PC-9 (cell line): ENCODE measurements at regions not wholly inside any gene's neighbourhood (a gene's known extent, or its start where the extent isn't known, plus 50 kb on each side); places are given as distances from the start of the nearest gene placed in this dataset.

Experiments
- CTCF ChIP-seq: fragments of 200-600 bp; sonication (generic); conservative IDR thresholded peaks from 2 replicates; pipeline ENCODE4 v1.6.1; 2017; ENCODE audit warnings: mixed run types, antibody characterized with exemption, mild to moderate bottlenecking, moderate library complexity
- EZH2 ChIP-seq: fragments of 200-600 bp; sonication (generic); IDR thresholded peaks from 2 replicates; pipeline ENCODE4 v1.8.0; 2017; ENCODE audit warnings: antibody characterized with exemption, low read depth

GRCh38 chr11:90656171-90656570 is 433.3 kb upstream of the CHORDC1 start:
- no peak for TF ChIP-seq CTCF
- no peak for TF ChIP-seq EZH2
